GM20000 (cell line): ENCODE measurements at regions not wholly inside any gene's neighbourhood (a gene's known extent, or its start where the extent isn't known, plus 50 kb on each side); places are given as distances from the start of the nearest gene placed in this dataset.

Experiments used
- DNase-seq: peaks from one replicate; pipeline ENCODE4 v3.0.0; 2012; ENCODE audit warnings: low spot score
- TF ChIP-seq, protein P1 (sequence below): IDR thresholded peaks from 2 replicates; pipeline ENCODE4 v1.5.1; 2012; ENCODE audit warnings: mild to moderate bottlenecking, control low read depth; ENCODE audit errors: extremely low read depth, missing control alignments

DNA sequence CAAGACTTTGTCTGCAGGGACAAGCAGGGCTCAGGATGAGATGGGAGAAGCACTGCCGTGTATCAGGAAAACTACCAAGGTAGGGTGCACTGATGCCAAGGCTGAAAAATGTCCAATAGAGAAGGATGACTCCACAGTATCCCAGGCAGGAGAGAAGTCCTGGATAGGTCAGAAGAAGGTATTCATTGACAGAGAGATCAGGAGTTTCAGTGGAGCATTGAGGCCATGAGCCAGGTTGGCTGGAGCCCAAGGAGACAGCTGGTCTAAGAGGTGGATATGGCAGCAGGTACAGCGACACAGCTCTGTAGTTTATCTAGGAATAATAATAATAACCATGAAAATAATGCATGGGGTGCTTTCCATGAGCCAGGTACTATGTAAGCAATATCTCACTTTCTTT lies 180.9 kb downstream of the EXOC5 start:
- TF ChIP-seq, protein P1, sequence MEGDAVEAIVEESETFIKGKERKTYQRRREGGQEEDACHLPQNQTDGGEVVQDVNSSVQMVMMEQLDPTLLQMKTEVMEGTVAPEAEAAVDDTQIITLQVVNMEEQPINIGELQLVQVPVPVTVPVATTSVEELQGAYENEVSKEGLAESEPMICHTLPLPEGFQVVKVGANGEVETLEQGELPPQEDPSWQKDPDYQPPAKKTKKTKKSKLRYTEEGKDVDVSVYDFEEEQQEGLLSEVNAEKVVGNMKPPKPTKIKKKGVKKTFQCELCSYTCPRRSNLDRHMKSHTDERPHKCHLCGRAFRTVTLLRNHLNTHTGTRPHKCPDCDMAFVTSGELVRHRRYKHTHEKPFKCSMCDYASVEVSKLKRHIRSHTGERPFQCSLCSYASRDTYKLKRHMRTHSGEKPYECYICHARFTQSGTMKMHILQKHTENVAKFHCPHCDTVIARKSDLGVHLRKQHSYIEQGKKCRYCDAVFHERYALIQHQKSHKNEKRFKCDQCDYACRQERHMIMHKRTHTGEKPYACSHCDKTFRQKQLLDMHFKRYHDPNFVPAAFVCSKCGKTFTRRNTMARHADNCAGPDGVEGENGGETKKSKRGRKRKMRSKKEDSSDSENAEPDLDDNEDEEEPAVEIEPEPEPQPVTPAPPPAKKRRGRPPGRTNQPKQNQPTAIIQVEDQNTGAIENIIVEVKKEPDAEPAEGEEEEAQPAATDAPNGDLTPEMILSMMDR: no peak

DNA sequence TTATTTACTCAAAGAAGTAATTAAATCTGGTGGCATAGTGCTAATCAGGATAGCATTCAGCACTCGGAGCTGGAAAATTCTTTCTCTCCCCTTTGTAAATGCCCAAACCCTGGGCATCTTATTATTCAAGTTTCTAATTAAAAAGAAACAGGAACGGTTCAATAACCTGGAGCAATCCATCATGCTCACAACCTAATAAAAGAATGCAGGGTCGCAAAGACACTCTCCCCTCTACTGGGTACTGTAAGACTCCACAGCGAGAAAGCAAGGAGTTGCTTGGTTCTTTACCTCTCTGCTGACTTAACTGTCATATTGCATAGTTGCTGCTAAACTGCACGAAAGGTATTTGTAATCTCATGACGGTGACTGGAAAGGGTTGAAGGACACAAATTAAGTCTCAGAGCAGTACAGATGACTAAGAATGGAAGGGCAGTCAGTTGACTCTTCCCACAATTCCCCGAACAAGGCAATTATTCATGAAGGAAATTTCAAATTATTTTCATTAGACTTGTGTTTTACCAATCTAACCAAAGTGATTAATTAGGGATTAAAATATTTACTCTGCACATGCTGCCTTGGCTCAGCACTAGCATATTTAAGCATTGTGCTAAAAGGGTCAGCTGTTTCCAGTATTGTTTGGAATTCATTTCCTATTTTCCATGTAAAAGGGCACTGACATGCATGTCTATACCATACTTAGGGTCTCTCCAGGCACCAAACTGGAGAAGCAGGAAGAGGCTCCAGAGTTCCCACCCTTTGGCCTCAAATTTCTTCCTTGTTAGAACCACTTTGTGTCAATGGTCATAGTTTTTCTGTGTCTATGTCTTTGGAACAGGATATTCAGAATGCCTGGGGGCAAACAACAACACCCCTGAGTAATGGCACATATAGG lies 182.2 kb downstream of the EXOC5 start:
- TF ChIP-seq, protein P1: no peak
- no peak for DNase-seq

More for the DNA sequence above, 180.9 kb downstream of the EXOC5 start:
- no peak for DNase-seq

DNA sequence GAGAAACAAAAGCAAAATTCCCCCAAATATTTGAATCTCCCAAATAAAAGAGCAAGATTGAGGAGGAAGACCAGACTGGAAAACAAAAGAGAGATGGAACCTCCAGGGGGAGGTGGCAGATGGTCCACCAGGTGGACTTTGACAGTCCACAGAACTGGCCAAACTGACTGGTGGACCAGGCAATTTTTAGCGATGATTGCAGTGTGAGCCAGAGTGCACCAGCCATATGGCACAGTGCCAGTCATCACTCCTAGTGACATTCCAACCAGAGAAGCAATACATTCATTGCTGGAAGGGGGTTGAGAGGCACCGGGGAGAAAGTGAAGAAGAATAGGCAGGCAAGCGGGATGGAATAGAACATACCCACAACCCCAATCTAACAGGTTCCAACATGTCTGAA lies 182.9 kb downstream of the EXOC5 start:
- no peak for DNase-seq
- TF ChIP-seq, protein P1: no peak

DNA sequence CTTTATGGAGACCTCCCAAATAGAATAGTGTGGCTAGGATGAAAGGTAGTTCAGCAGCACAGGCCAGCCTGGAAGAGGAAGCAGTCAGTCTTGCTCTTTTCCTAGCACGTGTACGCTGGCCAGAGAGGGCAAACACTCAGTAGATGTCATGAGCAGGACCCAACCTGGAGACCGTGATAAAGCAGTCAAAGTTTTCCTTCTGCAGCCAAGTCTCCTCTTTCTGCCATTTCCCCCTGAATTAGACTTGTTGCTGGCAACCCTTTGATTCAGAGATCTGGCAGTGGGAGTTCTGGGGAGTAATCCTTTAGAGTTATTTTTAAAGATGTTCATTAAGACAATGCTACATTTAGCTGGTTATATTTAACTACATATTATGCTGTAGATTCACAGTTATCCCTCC lies 183.7 kb downstream of the EXOC5 start:
- TF ChIP-seq, protein P1: no peak
- no peak for DNase-seq

DNA sequence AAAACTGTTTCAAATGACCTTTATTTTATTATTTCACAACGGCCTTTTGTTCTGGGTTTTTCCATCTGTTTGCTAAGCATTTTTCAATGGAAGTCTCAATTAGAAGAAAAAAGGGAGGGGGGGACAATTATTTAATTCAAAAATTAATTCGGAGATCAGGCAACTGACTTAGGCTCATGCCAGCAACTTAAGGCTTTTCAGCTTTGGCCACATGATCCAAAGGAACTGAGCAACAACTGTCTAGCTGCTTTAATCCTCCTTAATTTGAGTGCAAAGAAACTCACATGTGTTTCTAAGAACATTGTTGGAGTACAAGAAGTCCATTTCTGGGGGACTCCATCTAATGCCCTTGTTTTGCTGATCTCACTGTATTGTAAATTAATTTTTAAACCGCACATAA lies 188.0 kb downstream of the EXOC5 start:
- TF ChIP-seq, protein P1: no peak

DNA sequence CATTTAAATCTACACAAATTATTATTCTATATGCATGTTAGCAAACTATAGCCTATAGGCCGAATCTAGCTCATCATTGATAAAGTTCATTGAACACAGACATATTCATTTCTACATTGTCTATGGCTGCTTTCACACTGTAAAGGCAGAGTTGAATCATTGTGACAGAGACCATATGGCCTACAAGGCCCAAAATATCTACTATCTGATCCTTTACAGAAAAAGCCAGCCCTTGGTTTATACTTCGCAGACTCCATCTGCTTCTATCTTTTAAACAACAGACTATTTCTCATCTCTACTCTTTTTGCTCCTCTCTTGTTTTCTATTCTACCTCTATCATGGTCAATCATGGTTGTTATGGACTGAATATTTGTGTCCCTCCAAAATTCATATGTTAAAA lies 190.7 kb downstream of the EXOC5 start:
- DNase-seq: no peak
- TF ChIP-seq, protein P1: no peak

More for the DNA sequence above, 188.0 kb downstream of the EXOC5 start:
- DNase-seq: no peak

DNA sequence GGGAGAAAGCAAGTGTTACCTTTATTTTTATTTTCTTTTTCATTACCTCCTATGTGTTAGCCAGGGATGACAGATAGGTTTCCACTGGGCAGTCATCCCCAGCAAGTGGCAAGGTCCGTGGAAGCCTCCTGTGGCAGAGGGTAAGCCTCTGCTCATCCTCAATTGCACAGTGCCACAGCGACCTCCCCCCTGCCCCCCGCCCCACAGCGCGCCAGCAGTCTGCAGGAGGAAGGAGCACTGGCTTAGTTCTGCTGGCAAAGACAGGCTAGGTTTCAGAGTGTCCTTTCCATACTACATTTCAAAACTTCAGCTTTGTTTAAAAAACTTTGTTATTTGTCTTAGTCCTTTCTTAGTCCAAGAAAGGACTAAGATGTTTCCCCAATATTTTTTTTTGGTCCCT lies 194.7 kb downstream of the EXOC5 start:
- DNase-seq: no peak
- TF ChIP-seq, protein P1: no peak
